ENCODE measurements at regions not wholly inside any gene's neighbourhood (a gene's known extent, or its start where the extent isn't known, plus 50 kb on each side); places are given as distances from the start of the nearest gene placed in this dataset.

DNA sequence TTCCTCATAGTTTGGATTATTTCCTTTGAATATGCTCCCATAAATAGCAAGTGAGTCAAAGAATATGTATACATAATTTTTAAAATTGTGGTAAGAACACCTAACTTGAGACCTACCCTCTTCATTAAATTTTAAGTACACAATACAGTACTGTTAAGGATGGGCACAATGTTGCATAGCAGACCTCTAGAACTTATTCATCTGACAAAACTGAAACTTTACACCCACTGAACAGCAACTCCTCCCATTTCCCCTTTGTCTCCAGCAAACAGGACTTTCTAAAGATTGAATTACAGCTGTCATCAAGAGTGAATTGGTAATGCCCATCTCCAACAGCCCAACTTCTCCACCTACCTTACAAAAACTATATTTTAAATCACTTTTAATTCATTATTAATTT, 388.9 kb downstream of the HTR1A start:
- TF ChIP-seq, protein P1, sequence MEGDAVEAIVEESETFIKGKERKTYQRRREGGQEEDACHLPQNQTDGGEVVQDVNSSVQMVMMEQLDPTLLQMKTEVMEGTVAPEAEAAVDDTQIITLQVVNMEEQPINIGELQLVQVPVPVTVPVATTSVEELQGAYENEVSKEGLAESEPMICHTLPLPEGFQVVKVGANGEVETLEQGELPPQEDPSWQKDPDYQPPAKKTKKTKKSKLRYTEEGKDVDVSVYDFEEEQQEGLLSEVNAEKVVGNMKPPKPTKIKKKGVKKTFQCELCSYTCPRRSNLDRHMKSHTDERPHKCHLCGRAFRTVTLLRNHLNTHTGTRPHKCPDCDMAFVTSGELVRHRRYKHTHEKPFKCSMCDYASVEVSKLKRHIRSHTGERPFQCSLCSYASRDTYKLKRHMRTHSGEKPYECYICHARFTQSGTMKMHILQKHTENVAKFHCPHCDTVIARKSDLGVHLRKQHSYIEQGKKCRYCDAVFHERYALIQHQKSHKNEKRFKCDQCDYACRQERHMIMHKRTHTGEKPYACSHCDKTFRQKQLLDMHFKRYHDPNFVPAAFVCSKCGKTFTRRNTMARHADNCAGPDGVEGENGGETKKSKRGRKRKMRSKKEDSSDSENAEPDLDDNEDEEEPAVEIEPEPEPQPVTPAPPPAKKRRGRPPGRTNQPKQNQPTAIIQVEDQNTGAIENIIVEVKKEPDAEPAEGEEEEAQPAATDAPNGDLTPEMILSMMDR (conservative IDR thresholded peaks at IDR 0.05; ENCODE audit: low read length), result no peak
- TF ChIP-seq EZH2phosphoT487 (IDR thresholded peaks at IDR 0.05; ENCODE audit: borderline replicate concordance, low read depth, low read length), result no peak
